Parathyroid adenoma (tissue), 2 donors: ENCODE measurements at regions not wholly inside any gene's neighbourhood (a gene's known extent, or its start where the extent isn't known, plus 50 kb on each side); places are given as distances from the start of the nearest gene placed in this dataset.

Experiments
- H2AFZ ChIP-seq: fragments of 300-600 bp; sonication (generic); one replicate; pipeline ENCODE4 v1.7.0; 2017; ENCODE audit warnings: antibody characterized with exemption, mild to moderate bottlenecking
- H3K27ac ChIP-seq: fragments of 300-600 bp; sonication (generic); one replicate; pipeline ENCODE4 v1.7.0; 2017
- H3K27me3 ChIP-seq: fragments of 300-600 bp; sonication (generic); one replicate; pipeline ENCODE4 v1.7.0; 2017; ENCODE audit warnings: low read length; ENCODE audit not compliant: control insufficient read depth, insufficient read depth
- H3K36me3 ChIP-seq: fragments of 300-600 bp; sonication (generic); one replicate; pipeline ENCODE4 v1.7.0; 2017; ENCODE audit warnings: low read length; ENCODE audit not compliant: control insufficient read depth, insufficient read depth
- H3K4me1 ChIP-seq: fragments of 300-600 bp; sonication (generic); one replicate; pipeline ENCODE4 v1.7.0; 2017; ENCODE audit warnings: control low read depth
- H3K4me2 ChIP-seq: fragments of 300-600 bp; sonication (generic); one replicate; pipeline ENCODE4 v1.7.0; 2017; ENCODE audit warnings: low read length
- H3K4me3 ChIP-seq: fragments of 300-600 bp; sonication (generic); one replicate; pipeline ENCODE4 v1.7.0; 2017; ENCODE audit warnings: low read depth, low read length
- H3K79me2 ChIP-seq: fragments of 300-600 bp; sonication (generic); one replicate; pipeline ENCODE4 v1.7.0; 2017; ENCODE audit warnings: control low read depth
- H3K9ac ChIP-seq: fragments of 300-600 bp; sonication (generic); one replicate; pipeline ENCODE4 v1.7.0; 2017; ENCODE audit warnings: mild to moderate bottlenecking
- H3K9me3 ChIP-seq: fragments of 300-600 bp; sonication (generic); one replicate; pipeline ENCODE4 v1.7.0; 2017; ENCODE audit warnings: low read length; ENCODE audit not compliant: control insufficient read depth
- TF ChIP-seq, protein P1 (sequence below): fragments of 300-600 bp; sonication (generic); IDR thresholded peaks from one replicate; pipeline ENCODE4 v1.7.0; 2017; ENCODE audit warnings: antibody characterized with exemption, mild to moderate bottlenecking
- donor health status: primary hyperparathyroidism.

- H3K27ac ChIP-seq, result no peak overlapping the region
- TF ChIP-seq, protein P1, sequence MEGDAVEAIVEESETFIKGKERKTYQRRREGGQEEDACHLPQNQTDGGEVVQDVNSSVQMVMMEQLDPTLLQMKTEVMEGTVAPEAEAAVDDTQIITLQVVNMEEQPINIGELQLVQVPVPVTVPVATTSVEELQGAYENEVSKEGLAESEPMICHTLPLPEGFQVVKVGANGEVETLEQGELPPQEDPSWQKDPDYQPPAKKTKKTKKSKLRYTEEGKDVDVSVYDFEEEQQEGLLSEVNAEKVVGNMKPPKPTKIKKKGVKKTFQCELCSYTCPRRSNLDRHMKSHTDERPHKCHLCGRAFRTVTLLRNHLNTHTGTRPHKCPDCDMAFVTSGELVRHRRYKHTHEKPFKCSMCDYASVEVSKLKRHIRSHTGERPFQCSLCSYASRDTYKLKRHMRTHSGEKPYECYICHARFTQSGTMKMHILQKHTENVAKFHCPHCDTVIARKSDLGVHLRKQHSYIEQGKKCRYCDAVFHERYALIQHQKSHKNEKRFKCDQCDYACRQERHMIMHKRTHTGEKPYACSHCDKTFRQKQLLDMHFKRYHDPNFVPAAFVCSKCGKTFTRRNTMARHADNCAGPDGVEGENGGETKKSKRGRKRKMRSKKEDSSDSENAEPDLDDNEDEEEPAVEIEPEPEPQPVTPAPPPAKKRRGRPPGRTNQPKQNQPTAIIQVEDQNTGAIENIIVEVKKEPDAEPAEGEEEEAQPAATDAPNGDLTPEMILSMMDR, result no peak
- no peaks in the 10 kb centered on the region for H3K4me1 ChIP-seq
These were observed 558.2 kb upstream of the DIPK2B start for GRCh38 chrX:45758738-45759397.

GRCh38 chrX:45758319-45758718 lies 557.6 kb upstream of the DIPK2B start:
- H3K4me1 ChIP-seq, result no peaks in the 10 kb centered on the region
- no peaks in the 10 kb centered on the region for H3K9me3 ChIP-seq
- no peaks in the 10 kb centered on the region for H3K27me3 ChIP-seq
- no peak overlapping the region for H3K27ac ChIP-seq
- no peaks in the 10 kb centered on the region for H3K36me3 ChIP-seq
- TF ChIP-seq, protein P1, result no peak
- no peak overlapping the region for H3K4me2 ChIP-seq
- H3K4me3 ChIP-seq, result no peak overlapping the region
- H2AFZ ChIP-seq, result no peak overlapping the region
- H3K79me2 ChIP-seq, result no peaks in the 10 kb centered on the region
- H3K9ac ChIP-seq, result no peak overlapping the region

More at GRCh38 chrX:45758738-45759397, 558.2 kb upstream of the DIPK2B start:
- Histone ChIP-seq H3K4me2 (no peak overlapping the region), H2AFZ (no peak overlapping the region), H3K79me2 (no peaks in the 10 kb centered on the region), H3K9ac (no peak overlapping the region), H3K9me3 (no peaks in the 10 kb centered on the region), H3K36me3 (no peaks in the 10 kb centered on the region), H3K27me3 (no peaks in the 10 kb centered on the region), H3K4me3 (no peak overlapping the region)

GRCh38 chrX:45757272-45757671 lies 556.6 kb upstream of the DIPK2B start:
- Histone ChIP-seq H3K9me3 (no peaks in the 10 kb centered on the region), H2AFZ (no peak overlapping the region), H3K27ac (no peak overlapping the region), H3K4me2 (no peak overlapping the region), H3K36me3 (no peaks in the 10 kb centered on the region), H3K27me3 (no peaks in the 10 kb centered on the region), H3K79me2 (no peaks in the 10 kb centered on the region), H3K4me1 (no peaks in the 10 kb centered on the region), H3K9ac (no peak overlapping the region), H3K4me3 (no peak overlapping the region)
- TF ChIP-seq, protein P1, result no peak

GRCh38 chrX:45756557-45756956 lies 555.9 kb upstream of the DIPK2B start:
- H3K4me3 ChIP-seq, result no peak overlapping the region
- no peak overlapping the region for H3K27ac ChIP-seq
- no peaks in the 10 kb centered on the region for H3K36me3 ChIP-seq
- H3K4me1 ChIP-seq, result no peaks in the 10 kb centered on the region
- TF ChIP-seq, protein P1, result no peak
- no peak overlapping the region for H3K4me2 ChIP-seq
- H3K9ac ChIP-seq, result no peak overlapping the region
- no peaks in the 10 kb centered on the region for H3K27me3 ChIP-seq
- no peak overlapping the region for H2AFZ ChIP-seq
- H3K79me2 ChIP-seq, result no peaks in the 10 kb centered on the region
- H3K9me3 ChIP-seq, result no peaks in the 10 kb centered on the region

GRCh38 chrX:45755703-45756102 lies 555.0 kb upstream of the DIPK2B start:
- H3K4me3 ChIP-seq, result no peak overlapping the region
- H3K4me2 ChIP-seq, result no peak overlapping the region
- no peak overlapping the region for H2AFZ ChIP-seq
- H3K27ac ChIP-seq, result no peak overlapping the region
- H3K9ac ChIP-seq, result no peak overlapping the region
- no peaks in the 10 kb centered on the region for H3K27me3 ChIP-seq
- H3K79me2 ChIP-seq, result no peaks in the 10 kb centered on the region
- TF ChIP-seq, protein P1, result no peak
- no peaks in the 10 kb centered on the region for H3K9me3 ChIP-seq
- no peaks in the 10 kb centered on the region for H3K36me3 ChIP-seq
- H3K4me1 ChIP-seq, result no peaks in the 10 kb centered on the region
